ENCODE measurements at regions not wholly inside any gene's neighbourhood (a gene's known extent, or its start where the extent isn't known, plus 50 kb on each side); places are given as distances from the start of the nearest gene placed in this dataset.

GRCh38 chr5:35319333-35320002, 89.2 kb upstream of the PRLR start:
- ATAC-seq (peak in 1 of 3 donors; percentile 28), DNase-seq (peak in 1 of 2 donors; percentile 25)
- no peaks in the 10 kb centered on the region for H3K36me3 ChIP-seq (ENCODE audit: control insufficient read depth, insufficient read depth, low read length)
- intact Hi-C loops (cut with micrococcal nuclease), result no loop called here
- no peak for TF ChIP-seq CTCF (IDR thresholded peaks at IDR 0.05)
- H3K27ac ChIP-seq (ENCODE audit: low read length), result peak overlapping the region; percentile 12
- H3K4me3 ChIP-seq (ENCODE audit: low read length), result no peak overlapping the region
- 20% methylated on average over 4 of the region's 4 CpGs for WGBS (ENCODE audit: insufficient coverage)
- H3K9me3 ChIP-seq (ENCODE audit: control insufficient read depth, insufficient read depth, low read length), result no peaks in the 10 kb centered on the region
- H3K27ac Mint-ChIP-seq, result no peak overlapping the region
- no peaks in the 10 kb centered on the region for H3K36me3 Mint-ChIP-seq
- H3K4me1 ChIP-seq (ENCODE audit: control insufficient read depth, insufficient read depth, low read length), result no peaks in the 10 kb centered on the region
- H3K4me1 Mint-ChIP-seq, result no peaks in the 10 kb centered on the region
- H3K27me3 Mint-ChIP-seq (ENCODE audit: low read depth in 2 of 2), result no peaks in the 10 kb centered on the region
- H3K9me3 Mint-ChIP-seq, result peaks cover 3 to 6% of the 10 kb centered on the region in 2 donors
- no peaks in the 10 kb centered on the region for H3K27me3 ChIP-seq (ENCODE audit: control insufficient read depth, insufficient read depth, low read length)
- no peak overlapping the region for H3K4me3 Mint-ChIP-seq

- H3K27ac ChIP-seq (ENCODE audit: low read length), result no peak overlapping the region
- H3K4me3 ChIP-seq (ENCODE audit: low read length), result no peak overlapping the region
- H3K4me1 Mint-ChIP-seq, result no peaks in the 10 kb centered on the region
- peaks cover 3 to 6% of the 10 kb centered on the region in 2 donors for H3K9me3 Mint-ChIP-seq
- H3K4me3 Mint-ChIP-seq, result no peak overlapping the region
- no peaks in the 10 kb centered on the region for H3K27me3 Mint-ChIP-seq (ENCODE audit: low read depth in 2 of 2)
- no peaks in the 10 kb centered on the region for H3K9me3 ChIP-seq (ENCODE audit: control insufficient read depth, insufficient read depth, low read length)
- WGBS (ENCODE audit: insufficient coverage), result 82% methylated on average over 1 of the region's 2 CpGs
- intact Hi-C loops (cut with micrococcal nuclease), result no loop called here
- no peaks in the 10 kb centered on the region for H3K4me1 ChIP-seq (ENCODE audit: control insufficient read depth, insufficient read depth, low read length)
- DNase-seq, result no peak
- no peak overlapping the region for H3K27ac Mint-ChIP-seq
- TF ChIP-seq CTCF (IDR thresholded peaks at IDR 0.05), result no peak
- no peaks in the 10 kb centered on the region for H3K36me3 Mint-ChIP-seq
- H3K27me3 ChIP-seq (ENCODE audit: control insufficient read depth, insufficient read depth, low read length), result no peaks in the 10 kb centered on the region
- no peaks in the 10 kb centered on the region for H3K36me3 ChIP-seq (ENCODE audit: control insufficient read depth, insufficient read depth, low read length)
- ATAC-seq, result no peak
Observed at GRCh38 chr5:35317586-35317985, 87.3 kb upstream of the PRLR start.

GRCh38 chr5:35316611-35317274, 86.5 kb upstream of the PRLR start:
- H3K27ac ChIP-seq (ENCODE audit: low read length), result no peak overlapping the region
- Mint-ChIP-seq H3K36me3 (no peaks in the 10 kb centered on the region), H3K27me3 (ENCODE audit: low read depth in 2 of 2) (no peaks in the 10 kb centered on the region), H3K9me3 (peaks cover 3 to 6% of the 10 kb centered on the region in 2 donors), H3K27ac (no peak overlapping the region), H3K4me1 (no peaks in the 10 kb centered on the region), H3K4me3 (no peak overlapping the region)
- intact Hi-C loops (cut with micrococcal nuclease), result no loop called here
- DNase-seq (no peak), ATAC-seq (no peak)
- no peaks in the 10 kb centered on the region for H3K27me3 ChIP-seq (ENCODE audit: control insufficient read depth, insufficient read depth, low read length)
- TF ChIP-seq CTCF (IDR thresholded peaks at IDR 0.05), result no peak
- WGBS (ENCODE audit: insufficient coverage), result 95% methylated on average over 4 of the region's 4 CpGs
- no peaks in the 10 kb centered on the region for H3K36me3 ChIP-seq (ENCODE audit: control insufficient read depth, insufficient read depth, low read length)
- H3K9me3 ChIP-seq (ENCODE audit: control insufficient read depth, insufficient read depth, low read length), result no peaks in the 10 kb centered on the region
- no peaks in the 10 kb centered on the region for H3K4me1 ChIP-seq (ENCODE audit: control insufficient read depth, insufficient read depth, low read length)
- no peak overlapping the region for H3K4me3 ChIP-seq (ENCODE audit: low read length)

Measured in natural killer cell (primary cell).